AG04449 (cell line): ENCODE measurements at regions not wholly inside any gene's neighbourhood (a gene's known extent, or its start where the extent isn't known, plus 50 kb on each side); places are given as distances from the start of the nearest gene placed in this dataset.

Experiments
- CTCF ChIA-PET: fragments of 350-600 bp; formaldehyde crosslinking; extraction: SDS; loops from one replicate; lab custom pipeline; 2021; ENCODE audit warnings: antibody characterized with exemption; lab: Yijun Ruan, JAX
- POLR2A ChIA-PET: fragments of 400-600, 350-600 bp; formaldehyde crosslinking; extraction: SDS; loops from one replicate; lab custom pipeline; 2020; ENCODE audit warnings: antibody characterized with exemption, inconsistent platforms; lab: Yijun Ruan, JAX
- DNase-seq: peaks from one replicate; pipeline ENCODE4 v3.0.0-alpha.2; 2010; ENCODE audit warnings: low read depth, low spot score
- H3K4me3 ChIP-seq: 2 replicates; pipeline ENCODE4 v1.5.1; 2011; ENCODE audit warnings: low read depth, mild to moderate bottlenecking, control low read depth, low read length
- CTCF ChIP-seq: IDR thresholded peaks from one replicate; pipeline ENCODE4 v1.5.1; 2011; ENCODE audit warnings: mild to moderate bottlenecking, moderate library complexity, low read length, control low read depth, inconsistent platforms; ENCODE audit not compliant: insufficient read depth; ENCODE audit errors: missing control alignments

DNA sequence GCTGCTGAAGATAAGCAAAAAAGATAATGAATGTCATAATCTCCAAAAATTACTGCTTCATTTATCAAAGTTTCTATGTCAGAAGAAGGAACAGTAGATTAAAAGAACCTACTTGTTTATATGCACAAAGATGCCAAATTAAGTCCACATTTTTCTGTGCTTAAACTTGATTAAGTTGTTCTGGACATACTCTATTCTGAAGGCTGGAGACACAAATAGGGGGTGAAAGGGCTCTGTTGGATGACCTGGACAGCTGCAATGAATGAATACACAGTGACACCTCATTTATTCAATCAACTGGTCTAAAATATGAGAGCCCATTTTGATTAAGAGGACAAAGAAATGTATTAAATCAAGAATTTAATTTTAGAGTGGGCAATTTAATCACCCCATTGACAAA, 276.3 kb upstream of the PCDH9 start:
- ChIA-PET CTCF (no interaction called here), POLR2A (no interaction called here)
- no peak for DNase-seq
- TF ChIP-seq CTCF: no peak
- no peak overlapping the region for H3K4me3 ChIP-seq

DNA sequence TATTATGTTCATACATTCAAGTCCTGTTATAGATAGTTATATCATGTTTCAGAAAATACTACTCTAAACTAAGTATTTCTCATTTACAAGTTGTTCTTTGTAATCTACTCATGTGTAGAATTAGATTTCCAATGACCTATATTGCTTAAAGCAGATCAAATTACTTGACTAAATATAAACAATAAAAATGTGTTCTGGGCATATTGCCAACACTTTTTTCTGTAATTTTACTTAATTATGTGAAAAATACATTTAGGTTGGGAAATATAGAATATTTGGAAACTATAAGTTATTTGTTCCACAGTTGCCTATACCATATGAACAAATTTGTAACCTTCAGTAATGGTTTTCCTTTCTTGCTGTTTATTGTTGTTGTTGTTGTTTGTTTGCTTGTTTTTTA, 275.2 kb upstream of the PCDH9 start:
- no peak for DNase-seq
- TF ChIP-seq CTCF: no peak
- POLR2A ChIA-PET: no interaction called here
- H3K4me3 ChIP-seq: no peak overlapping the region
- CTCF ChIA-PET: no interaction called here

GRCh38 chr13:67498948-67499347, 268.8 kb upstream of the PCDH9 start:
- no peak overlapping the region for H3K4me3 ChIP-seq
- CTCF ChIA-PET: no interaction called here
- no peak for DNase-seq
- POLR2A ChIA-PET: no interaction called here
- TF ChIP-seq CTCF: no peak

DNA sequence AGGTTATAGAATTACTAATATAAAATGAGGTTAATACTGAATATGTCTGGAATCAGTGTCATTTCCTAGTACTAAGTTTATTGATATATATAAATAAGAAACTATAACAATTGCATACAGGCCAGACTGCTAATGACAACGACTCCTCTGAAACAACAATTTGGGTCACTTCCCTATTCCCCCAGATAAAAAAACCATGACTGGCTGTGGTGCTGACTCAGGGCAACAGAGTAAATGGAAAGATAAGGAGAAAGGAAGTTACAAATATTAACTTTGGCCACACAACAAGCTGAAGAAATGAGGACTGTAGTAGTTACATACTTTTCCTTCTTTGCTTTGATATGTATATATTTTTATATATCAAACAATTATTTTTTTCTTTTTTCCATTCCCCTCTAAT, 263.7 kb upstream of the PCDH9 start:
- DNase-seq: no peak
- H3K4me3 ChIP-seq: no peak overlapping the region
- TF ChIP-seq CTCF: no peak
- ChIA-PET CTCF (no interaction called here), POLR2A (no interaction called here)

DNA sequence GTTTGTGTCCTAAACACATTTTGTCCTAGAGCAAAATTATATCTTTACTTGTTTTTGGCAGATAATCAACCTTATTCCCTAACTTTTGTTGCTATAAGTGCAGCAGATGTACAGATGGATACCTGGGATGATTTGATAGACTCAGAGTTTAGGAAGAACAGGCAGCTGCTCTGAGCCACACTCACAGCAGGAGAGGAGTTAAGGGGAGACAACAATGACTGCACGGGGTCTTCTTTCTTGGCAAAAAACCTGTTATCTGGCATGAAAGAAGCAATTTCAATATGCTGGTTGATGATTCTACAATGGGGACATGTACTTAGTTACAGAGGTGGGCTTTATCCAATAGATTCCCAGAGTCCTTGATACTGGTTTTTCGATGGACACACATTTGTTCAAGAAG, 258.9 kb upstream of the PCDH9 start:
- no peak for TF ChIP-seq CTCF
- no peak overlapping the region for H3K4me3 ChIP-seq
- ChIA-PET POLR2A (no interaction called here), CTCF (no interaction called here)
- DNase-seq: no peak

- CTCF ChIA-PET: no interaction called here
- DNase-seq: no peak
- H3K4me3 ChIP-seq: no peak overlapping the region
- POLR2A ChIA-PET: no interaction called here
- no peak for TF ChIP-seq CTCF
Observed at GRCh38 chr13:67481445-67481844, 251.3 kb upstream of the PCDH9 start.
